ENCODE measurements at regions not wholly inside any gene's neighbourhood (a gene's known extent, or its start where the extent isn't known, plus 50 kb on each side); places are given as distances from the start of the nearest gene placed in this dataset.

GRCh38 chr10:128896116-128896795 lies 570.8 kb upstream of the MGMT start:
- Histone ChIP-seq H3K9me3 (ENCODE audit: low read length) (no peaks in the 10 kb centered on the region), H3K9ac (ENCODE audit: insufficient read depth, low read depth, low read length) (no peak overlapping the region), H3K4me1 (ENCODE audit: insufficient read depth, low read length) (no peaks in the 10 kb centered on the region), H3K27ac (ENCODE audit: extremely low read length, insufficient read depth, low read length) (no peak overlapping the region), H3K4me3 (replicated peaks in 1 of 3; ENCODE audit: insufficient read depth in 1 of 3, low read depth in 2 of 3, low read length in 3 of 3) (no peak overlapping the region), H3K36me3 (replicated peaks in 1 of 2; ENCODE audit: control insufficient read depth in 1 of 2, insufficient read depth in 2 of 2, low read length in 2 of 2) (no peaks in the 10 kb centered on the region), H3K4me2 (ENCODE audit: low read depth, low read length) (no peak overlapping the region), H3K27me3 (ENCODE audit: control insufficient read depth in 1 of 2, insufficient read depth in 2 of 2, low read length in 2 of 2) (peaks cover 0 to 14% of the 10 kb centered on the region in 2 experiments; a peak in 1 of 5 replicates), H4K20me1 (ENCODE audit: insufficient read depth, low read length) (no peaks in the 10 kb centered on the region), H3K79me2 (ENCODE audit: insufficient read depth, low read length) (no peaks in the 10 kb centered on the region), H2AFZ (ENCODE audit: low read length) (no peak overlapping the region)
- DNase-seq (ENCODE audit: low spot score), result no peak
- intact Hi-C loops (cut with micrococcal nuclease; ENCODE audit: unreplicated experiment) (no loop called here), in situ Hi-C loops (cut with HindIII; ENCODE audit: extremely low pct_ligation_motif_present, low pct_unique_long_range_greater_than_20kb) (no loop called here)
- TF ChIP-seq ATRX (CRISPR knock-in tag; IDR thresholded peaks at IDR 0.05; ENCODE audit: borderline replicate concordance), result no peak
- TF ChIP-seq ZFP90 (CRISPR knock-in tag; IDR thresholded peaks at IDR 0.05; ENCODE audit: borderline replicate concordance), result no peak
- no peak for TF ChIP-seq ATF4 (CRISPR knock-in tag; IDR thresholded peaks at IDR 0.05)
- no peak for TF ChIP-seq MEIS1 (CRISPR knock-in tag; IDR thresholded peaks at IDR 0.05; ENCODE audit: borderline replicate concordance)
- TF ChIP-seq ZFY (CRISPR knock-in tag; IDR thresholded peaks at IDR 0.05), result no peak
- TF ChIP-seq MTERF4 (CRISPR knock-in tag; IDR thresholded peaks at IDR 0.05), result no peak
- no peak for TF ChIP-seq RCOR2 (CRISPR knock-in tag; IDR thresholded peaks at IDR 0.05)
- TF ChIP-seq HMGXB4 (CRISPR knock-in tag; IDR thresholded peaks at IDR 0.05; ENCODE audit: borderline replicate concordance in 1 of 2, low read depth in 1 of 2), result no peak
- TF ChIP-seq ISL2 (CRISPR knock-in tag; IDR thresholded peaks at IDR 0.05), result no peak
- no peak for TF ChIP-seq TOE1 (CRISPR knock-in tag; IDR thresholded peaks at IDR 0.05)
- ATAC-seq, result no peak
- ChIA-PET POLR2A (no interaction called here), CTCF (ENCODE audit: low intra/inter-chr PET ratio, low total read pairs) (no interaction called here)
- BruUV-seq (replicated peaks), result no TSS peak
- no peak for FAIRE-seq
- WGBS (ENCODE audit: low lambda C conversion rate), result 21% methylated on average over 9 of the region's 9 CpGs

Data from HepG2 (cell line).